Testis (tissue), 2 donors: ENCODE measurements at regions not wholly inside any gene's neighbourhood (a gene's known extent, or its start where the extent isn't known, plus 50 kb on each side); places are given as distances from the start of the nearest gene placed in this dataset.

Source experiments
- CTCF ChIP-seq, 3 experiments: fragments of 450-650 bp in 2 of 3; fragments of 200-600 bp in 1 of 3; sonication (generic) in 1 of 3; IDR thresholded peaks; one replicate each; pipeline ENCODE4 v1.5.1; 2016 to 2019; ENCODE audit warnings: antibody characterized with exemption in 3 of 3, mild to moderate bottlenecking in 2 of 3, moderate library complexity in 1 of 3
- POLR2A ChIP-seq: fragments of 450-650 bp; IDR thresholded peaks from one replicate; pipeline ENCODE4 v1.6.1; 2017; ENCODE audit warnings: antibody characterized with exemption, mild to moderate bottlenecking, moderate library complexity

- TF ChIP-seq CTCF (IDR thresholded peaks at IDR 0.05) (no peak), POLR2A (no peak)
Observed at GRCh38 chr10:129330211-129330610, 136.8 kb upstream of the MGMT start.
